ENCODE measurements at regions not wholly inside any gene's neighbourhood (a gene's known extent, or its start where the extent isn't known, plus 50 kb on each side); places are given as distances from the start of the nearest gene placed in this dataset.

DNA sequence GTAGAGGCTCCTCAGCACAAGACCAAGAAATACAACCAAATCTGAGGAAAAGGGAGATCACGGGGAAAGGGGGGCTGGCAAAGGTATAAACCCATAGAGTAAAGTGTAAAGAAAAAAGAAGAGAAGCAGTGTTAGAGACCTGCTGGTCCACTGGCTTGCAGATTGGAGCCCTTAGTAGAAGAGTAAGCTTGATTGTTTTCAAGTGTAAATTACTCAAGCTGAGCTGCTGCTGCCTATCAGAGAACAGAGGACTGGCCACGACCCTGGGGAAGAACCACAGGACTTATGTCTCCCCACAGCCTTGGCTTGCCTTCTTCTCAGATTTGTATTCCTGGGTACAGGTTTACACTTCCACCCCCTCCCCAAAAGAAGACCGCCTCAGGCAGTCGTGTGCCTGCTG lies 294.2 kb downstream of the LMX1A start:
- TF ChIP-seq, protein P1, sequence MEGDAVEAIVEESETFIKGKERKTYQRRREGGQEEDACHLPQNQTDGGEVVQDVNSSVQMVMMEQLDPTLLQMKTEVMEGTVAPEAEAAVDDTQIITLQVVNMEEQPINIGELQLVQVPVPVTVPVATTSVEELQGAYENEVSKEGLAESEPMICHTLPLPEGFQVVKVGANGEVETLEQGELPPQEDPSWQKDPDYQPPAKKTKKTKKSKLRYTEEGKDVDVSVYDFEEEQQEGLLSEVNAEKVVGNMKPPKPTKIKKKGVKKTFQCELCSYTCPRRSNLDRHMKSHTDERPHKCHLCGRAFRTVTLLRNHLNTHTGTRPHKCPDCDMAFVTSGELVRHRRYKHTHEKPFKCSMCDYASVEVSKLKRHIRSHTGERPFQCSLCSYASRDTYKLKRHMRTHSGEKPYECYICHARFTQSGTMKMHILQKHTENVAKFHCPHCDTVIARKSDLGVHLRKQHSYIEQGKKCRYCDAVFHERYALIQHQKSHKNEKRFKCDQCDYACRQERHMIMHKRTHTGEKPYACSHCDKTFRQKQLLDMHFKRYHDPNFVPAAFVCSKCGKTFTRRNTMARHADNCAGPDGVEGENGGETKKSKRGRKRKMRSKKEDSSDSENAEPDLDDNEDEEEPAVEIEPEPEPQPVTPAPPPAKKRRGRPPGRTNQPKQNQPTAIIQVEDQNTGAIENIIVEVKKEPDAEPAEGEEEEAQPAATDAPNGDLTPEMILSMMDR (conservative IDR thresholded peaks at IDR 0.05 in 1 of 2, IDR thresholded peaks at IDR 0.05 in 1 of 2; ENCODE audit: extremely low read depth in 1 of 2, insufficient read depth in 1 of 2, low read depth in 1 of 2, low read length in 2 of 2): no peak
- TF ChIP-seq EZH2 (IDR thresholded peaks at IDR 0.05; ENCODE audit: borderline replicate concordance, low read length): no peak

All from mammary epithelial cell (primary cell).